ENCODE measurements at regions not wholly inside any gene's neighbourhood (a gene's known extent, or its start where the extent isn't known, plus 50 kb on each side); places are given as distances from the start of the nearest gene placed in this dataset.

- TF ChIP-seq HDAC1 (IDR thresholded peaks at IDR 0.05) (no peak), TAF9B (IDR thresholded peaks at IDR 0.05; ENCODE audit: partially characterized antibody) (no peak), PHF20 (IDR thresholded peaks at IDR 0.05; ENCODE audit: partially characterized antibody) (no peak), RBM17 (IDR thresholded peaks at IDR 0.05; ENCODE audit: borderline replicate concordance, low read depth, low read length) (no peak)
- TF ChIP-seq, protein P1, sequence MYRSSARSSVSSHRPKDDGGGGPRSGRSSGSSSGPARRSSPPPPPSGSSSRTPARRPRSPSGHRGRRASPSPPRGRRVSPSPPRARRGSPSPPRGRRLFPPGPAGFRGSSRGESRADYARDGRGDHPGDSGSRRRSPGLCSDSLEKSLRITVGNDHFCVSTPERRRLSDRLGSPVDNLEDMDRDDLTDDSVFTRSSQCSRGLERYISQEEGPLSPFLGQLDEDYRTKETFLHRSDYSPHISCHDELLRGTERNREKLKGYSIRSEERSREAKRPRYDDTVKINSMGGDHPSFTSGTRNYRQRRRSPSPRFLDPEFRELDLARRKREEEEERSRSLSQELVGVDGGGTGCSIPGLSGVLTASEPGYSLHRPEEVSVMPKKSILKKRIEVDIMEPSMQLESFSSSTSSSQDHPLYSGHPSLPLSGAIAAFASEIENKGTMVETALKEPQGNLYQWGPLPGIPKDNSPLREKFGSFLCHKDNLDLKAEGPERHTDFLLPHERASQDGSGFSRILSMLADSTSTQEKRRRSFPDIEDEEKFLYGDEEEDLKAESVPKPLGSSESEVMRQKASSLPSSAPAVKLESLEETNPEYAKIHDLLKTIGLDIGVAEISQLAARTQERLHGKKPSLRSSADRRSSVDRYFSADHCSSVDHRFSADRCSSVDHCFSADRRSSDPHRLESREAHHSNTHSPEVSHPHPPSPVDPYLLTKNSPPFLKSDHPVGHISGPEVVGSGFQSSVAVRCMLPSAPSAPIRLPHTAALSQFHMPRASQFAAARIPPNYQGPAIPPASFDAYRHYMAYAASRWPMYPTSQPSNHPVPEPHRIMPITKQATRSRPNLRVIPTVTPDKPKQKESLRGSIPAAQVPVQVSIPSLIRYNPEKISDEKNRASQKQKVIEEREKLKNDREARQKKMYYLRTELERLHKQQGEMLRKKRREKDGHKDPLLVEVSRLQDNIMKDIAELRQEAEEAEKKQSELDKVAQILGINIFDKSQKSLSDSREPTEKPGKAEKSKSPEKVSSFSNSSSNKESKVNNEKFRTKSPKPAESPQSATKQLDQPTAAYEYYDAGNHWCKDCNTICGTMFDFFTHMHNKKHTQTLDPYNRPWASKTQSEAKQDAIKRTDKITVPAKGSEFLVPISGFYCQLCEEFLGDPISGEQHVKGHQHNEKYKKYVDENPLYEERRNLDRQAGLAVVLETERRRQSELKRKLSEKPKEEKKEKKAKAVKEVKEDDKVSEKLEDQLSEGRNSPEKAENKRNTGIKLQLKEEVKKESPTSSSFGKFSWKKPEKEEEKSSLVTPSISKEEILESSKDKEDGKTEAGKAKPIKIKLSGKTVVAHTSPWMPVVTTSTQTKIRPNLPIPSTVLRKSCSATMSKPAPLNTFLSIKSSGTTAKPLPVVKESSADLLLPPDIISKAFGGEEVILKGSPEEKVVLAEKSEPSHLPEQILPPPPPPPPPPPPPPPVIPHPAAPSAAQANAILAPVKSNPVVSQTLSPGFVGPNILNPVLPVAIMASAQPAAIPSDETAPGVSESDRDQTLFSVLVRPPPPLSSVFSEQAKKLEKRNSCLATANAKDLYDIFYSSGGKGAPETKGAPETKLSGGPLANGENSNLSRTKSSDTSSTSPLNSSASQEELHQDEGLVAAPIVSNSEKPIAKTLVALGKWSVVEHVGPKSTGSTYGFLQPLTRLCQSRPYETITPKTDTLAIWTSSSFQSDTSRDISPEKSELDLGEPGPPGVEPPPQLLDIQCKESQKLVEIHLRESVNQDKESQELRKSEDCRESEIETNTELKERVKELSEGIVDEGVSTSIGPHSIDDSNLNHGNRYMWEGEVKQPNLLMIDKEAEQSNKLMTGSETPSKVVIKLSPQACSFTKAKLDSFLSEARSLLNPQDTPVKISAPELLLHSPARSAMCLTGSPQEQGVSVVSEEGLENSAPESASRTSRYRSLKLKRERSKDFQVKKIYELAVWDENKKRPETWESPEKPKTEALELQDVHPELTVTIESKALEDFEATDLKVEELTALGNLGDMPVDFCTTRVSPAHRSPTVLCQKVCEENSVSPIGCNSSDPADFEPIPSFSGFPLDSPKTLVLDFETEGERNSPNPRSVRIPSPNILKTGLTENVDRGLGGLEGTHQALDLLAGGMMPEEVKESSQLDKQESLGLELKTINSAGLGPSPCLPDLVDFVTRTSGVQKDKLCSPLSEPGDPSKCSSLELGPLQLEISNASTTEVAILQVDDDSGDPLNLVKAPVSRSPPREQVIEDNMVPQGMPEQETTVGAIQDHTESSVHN (IDR thresholded peaks at IDR 0.05; ENCODE audit: borderline replicate concordance in 1 of 2, low read depth in 1 of 2), result no peak
- TF ChIP-seq, protein P2, sequence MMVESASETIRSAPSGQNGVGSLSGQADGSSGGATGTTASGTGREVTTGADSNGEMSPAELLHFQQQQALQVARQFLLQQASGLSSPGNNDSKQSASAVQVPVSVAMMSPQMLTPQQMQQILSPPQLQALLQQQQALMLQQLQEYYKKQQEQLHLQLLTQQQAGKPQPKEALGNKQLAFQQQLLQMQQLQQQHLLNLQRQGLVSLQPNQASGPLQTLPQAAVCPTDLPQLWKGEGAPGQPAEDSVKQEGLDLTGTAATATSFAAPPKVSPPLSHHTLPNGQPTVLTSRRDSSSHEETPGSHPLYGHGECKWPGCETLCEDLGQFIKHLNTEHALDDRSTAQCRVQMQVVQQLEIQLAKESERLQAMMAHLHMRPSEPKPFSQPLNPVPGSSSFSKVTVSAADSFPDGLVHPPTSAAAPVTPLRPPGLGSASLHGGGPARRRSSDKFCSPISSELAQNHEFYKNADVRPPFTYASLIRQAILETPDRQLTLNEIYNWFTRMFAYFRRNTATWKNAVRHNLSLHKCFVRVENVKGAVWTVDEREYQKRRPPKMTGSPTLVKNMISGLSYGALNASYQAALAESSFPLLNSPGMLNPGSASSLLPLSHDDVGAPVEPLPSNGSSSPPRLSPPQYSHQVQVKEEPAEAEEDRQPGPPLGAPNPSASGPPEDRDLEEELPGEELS (CRISPR knock-in tag; IDR thresholded peaks at IDR 0.05; ENCODE audit: borderline replicate concordance), result no peak
These were observed 227.6 kb downstream of the FZD1 start (continued) for GRCh38 chr7:91491868-91492267.
